ENCODE measurements at regions not wholly inside any gene's neighbourhood (a gene's known extent, or its start where the extent isn't known, plus 50 kb on each side); places are given as distances from the start of the nearest gene placed in this dataset.

DNA sequence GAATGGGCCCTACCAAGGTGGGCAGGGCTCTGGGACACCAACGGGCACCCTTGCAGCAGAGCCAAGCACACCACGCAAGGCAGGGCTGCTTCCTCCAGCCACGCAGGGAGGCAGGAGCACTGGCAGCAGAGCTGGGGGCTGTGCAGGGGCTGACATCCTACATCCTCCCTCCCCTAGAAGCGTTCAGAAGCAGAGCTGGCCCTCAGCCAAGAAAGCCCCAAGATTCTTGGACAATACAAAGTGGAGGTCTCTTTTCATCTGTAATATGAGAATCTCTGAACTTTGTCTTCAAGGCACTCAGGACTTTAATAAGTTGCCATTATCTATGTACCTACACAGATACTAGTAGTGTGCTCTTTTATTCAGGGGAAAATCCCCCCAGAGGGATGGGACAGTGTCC lies 128.1 kb upstream of the AGAP1 start:
- Histone ChIP-seq H3K27me3 (ENCODE audit: insufficient read depth, low read length) (no peaks in the 10 kb centered on the region), H2AFZ (ENCODE audit: low read length) (no peak overlapping the region)

DNA sequence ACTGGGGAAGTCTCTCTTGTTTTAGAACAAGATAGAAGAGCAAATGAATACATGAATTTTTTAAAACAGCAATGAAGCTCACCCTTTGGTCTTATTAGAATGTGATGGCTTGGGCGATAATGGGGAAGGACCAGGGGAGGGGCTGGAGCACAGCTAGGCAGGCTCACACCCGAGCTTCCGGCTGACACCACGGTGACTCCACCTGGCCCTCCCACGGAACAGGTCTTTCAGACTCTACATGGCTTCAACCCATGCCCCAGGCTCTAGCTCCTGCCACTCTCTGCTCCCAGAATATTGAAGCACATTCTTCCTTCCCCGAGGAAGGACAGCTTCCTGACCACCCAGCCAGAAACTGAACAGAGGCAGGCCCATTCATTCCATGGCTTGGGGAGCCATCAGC lies 127.5 kb upstream of the AGAP1 start:
- Histone ChIP-seq H3K36me3 (ENCODE audit: insufficient read depth, low read length) (no peaks in the 10 kb centered on the region), H3F3A (ENCODE audit: insufficient read depth, low read length) (no peaks in the 10 kb centered on the region), H4K20me1 (ENCODE audit: insufficient read depth, low read length) (no peaks in the 10 kb centered on the region), H3K27me3 (ENCODE audit: insufficient read depth, low read length) (no peaks in the 10 kb centered on the region), H3K9me2 (ENCODE audit: low read depth, low read length) (no peaks in the 10 kb centered on the region), H3K9me3 (ENCODE audit: low read length) (no peaks in the 10 kb centered on the region), H3K27ac (ENCODE audit: low read depth, low read length, poor library complexity, severe bottlenecking) (no peak overlapping the region), H2AFZ (ENCODE audit: low read length) (no peak overlapping the region), H3K4me3 (ENCODE audit: low read depth, low read length, poor library complexity, severe bottlenecking) (no peak overlapping the region), H3K4me1 (ENCODE audit: insufficient read depth, low read length, severe bottlenecking) (no peaks in the 10 kb centered on the region), H3K79me2 (ENCODE audit: insufficient read depth, low read length) (no peaks in the 10 kb centered on the region), H3K9ac (ENCODE audit: low read length) (no peak overlapping the region), H3K4me2 (ENCODE audit: low read length) (no peak overlapping the region)
- TF ChIP-seq, protein P1, sequence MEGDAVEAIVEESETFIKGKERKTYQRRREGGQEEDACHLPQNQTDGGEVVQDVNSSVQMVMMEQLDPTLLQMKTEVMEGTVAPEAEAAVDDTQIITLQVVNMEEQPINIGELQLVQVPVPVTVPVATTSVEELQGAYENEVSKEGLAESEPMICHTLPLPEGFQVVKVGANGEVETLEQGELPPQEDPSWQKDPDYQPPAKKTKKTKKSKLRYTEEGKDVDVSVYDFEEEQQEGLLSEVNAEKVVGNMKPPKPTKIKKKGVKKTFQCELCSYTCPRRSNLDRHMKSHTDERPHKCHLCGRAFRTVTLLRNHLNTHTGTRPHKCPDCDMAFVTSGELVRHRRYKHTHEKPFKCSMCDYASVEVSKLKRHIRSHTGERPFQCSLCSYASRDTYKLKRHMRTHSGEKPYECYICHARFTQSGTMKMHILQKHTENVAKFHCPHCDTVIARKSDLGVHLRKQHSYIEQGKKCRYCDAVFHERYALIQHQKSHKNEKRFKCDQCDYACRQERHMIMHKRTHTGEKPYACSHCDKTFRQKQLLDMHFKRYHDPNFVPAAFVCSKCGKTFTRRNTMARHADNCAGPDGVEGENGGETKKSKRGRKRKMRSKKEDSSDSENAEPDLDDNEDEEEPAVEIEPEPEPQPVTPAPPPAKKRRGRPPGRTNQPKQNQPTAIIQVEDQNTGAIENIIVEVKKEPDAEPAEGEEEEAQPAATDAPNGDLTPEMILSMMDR (IDR thresholded peaks at IDR 0.05; ENCODE audit: low read length) = no peak

More for the DNA sequence above, 128.1 kb upstream of the AGAP1 start:
- no peaks in the 10 kb centered on the region for H3K36me3 ChIP-seq (ENCODE audit: insufficient read depth, low read length)
- no peak overlapping the region for H3K9ac ChIP-seq (ENCODE audit: low read length)
- no peak overlapping the region for H3K4me3 ChIP-seq (ENCODE audit: low read depth, low read length, poor library complexity, severe bottlenecking)
- H3K4me2 ChIP-seq (ENCODE audit: low read length) = no peak overlapping the region
- H3K9me2 ChIP-seq (ENCODE audit: low read depth, low read length) = no peaks in the 10 kb centered on the region
- no peak overlapping the region for H3K27ac ChIP-seq (ENCODE audit: low read depth, low read length, poor library complexity, severe bottlenecking)
- H3K79me2 ChIP-seq (ENCODE audit: insufficient read depth, low read length) = no peaks in the 10 kb centered on the region
- H4K20me1 ChIP-seq (ENCODE audit: insufficient read depth, low read length) = no peaks in the 10 kb centered on the region
- no peaks in the 10 kb centered on the region for H3K4me1 ChIP-seq (ENCODE audit: insufficient read depth, low read length, severe bottlenecking)
- H3F3A ChIP-seq (ENCODE audit: insufficient read depth, low read length) = no peaks in the 10 kb centered on the region
- H3K9me3 ChIP-seq (ENCODE audit: low read length) = no peaks in the 10 kb centered on the region
- TF ChIP-seq, protein P1 (IDR thresholded peaks at IDR 0.05; ENCODE audit: low read length) = no peak
- TF ChIP-seq EZH2 (IDR thresholded peaks at IDR 0.05; ENCODE audit: borderline replicate concordance, low read length) = no peak

DNA sequence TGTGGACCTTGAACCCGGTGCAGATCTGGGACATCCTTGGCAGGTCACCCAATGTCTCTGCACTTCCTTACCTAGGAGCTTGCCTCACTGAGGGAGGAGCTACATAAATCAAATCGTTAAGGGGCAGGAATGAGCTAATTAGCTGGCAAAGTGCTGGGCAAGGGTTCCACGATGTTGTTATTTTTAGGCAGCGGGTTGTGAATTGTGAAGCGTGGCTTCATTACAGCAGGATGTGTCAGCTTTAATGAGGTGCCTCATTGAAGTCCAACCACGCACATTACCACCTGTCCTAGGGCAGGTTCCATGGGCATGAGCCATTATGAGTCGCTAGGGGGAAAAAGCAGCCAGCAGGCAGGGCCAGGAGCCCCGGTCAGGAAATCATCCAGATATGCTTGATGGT lies 127.0 kb upstream of the AGAP1 start:
- H3K9me3 ChIP-seq (ENCODE audit: low read length) = no peaks in the 10 kb centered on the region
- no peak overlapping the region for H3K27ac ChIP-seq (ENCODE audit: low read depth, low read length, poor library complexity, severe bottlenecking)
- H4K20me1 ChIP-seq (ENCODE audit: insufficient read depth, low read length) = no peaks in the 10 kb centered on the region
- no peaks in the 10 kb centered on the region for H3K36me3 ChIP-seq (ENCODE audit: insufficient read depth, low read length)
- H3K79me2 ChIP-seq (ENCODE audit: insufficient read depth, low read length) = no peaks in the 10 kb centered on the region
- H3K4me3 ChIP-seq (ENCODE audit: low read depth, low read length, poor library complexity, severe bottlenecking) = no peak overlapping the region
- TF ChIP-seq, protein P1 (IDR thresholded peaks at IDR 0.05; ENCODE audit: low read length) = no peak
- no peak overlapping the region for H3K9ac ChIP-seq (ENCODE audit: low read length)
- no peak overlapping the region for H3K4me2 ChIP-seq (ENCODE audit: low read length)
- no peaks in the 10 kb centered on the region for H3K27me3 ChIP-seq (ENCODE audit: insufficient read depth, low read length)
- H2AFZ ChIP-seq (ENCODE audit: low read length) = no peak overlapping the region
- no peaks in the 10 kb centered on the region for H3K9me2 ChIP-seq (ENCODE audit: low read depth, low read length)
- no peaks in the 10 kb centered on the region for H3F3A ChIP-seq (ENCODE audit: insufficient read depth, low read length)
- H3K4me1 ChIP-seq (ENCODE audit: insufficient read depth, low read length, severe bottlenecking) = no peaks in the 10 kb centered on the region
